ENCODE measurements at regions not wholly inside any gene's neighbourhood (a gene's known extent, or its start where the extent isn't known, plus 50 kb on each side); places are given as distances from the start of the nearest gene placed in this dataset.

- H3K27ac ChIP-seq = no peak overlapping the region
- TF ChIP-seq ZFX (IDR thresholded peaks at IDR 0.05; ENCODE audit: borderline replicate concordance) = no peak
- TF ChIP-seq, protein P1, sequence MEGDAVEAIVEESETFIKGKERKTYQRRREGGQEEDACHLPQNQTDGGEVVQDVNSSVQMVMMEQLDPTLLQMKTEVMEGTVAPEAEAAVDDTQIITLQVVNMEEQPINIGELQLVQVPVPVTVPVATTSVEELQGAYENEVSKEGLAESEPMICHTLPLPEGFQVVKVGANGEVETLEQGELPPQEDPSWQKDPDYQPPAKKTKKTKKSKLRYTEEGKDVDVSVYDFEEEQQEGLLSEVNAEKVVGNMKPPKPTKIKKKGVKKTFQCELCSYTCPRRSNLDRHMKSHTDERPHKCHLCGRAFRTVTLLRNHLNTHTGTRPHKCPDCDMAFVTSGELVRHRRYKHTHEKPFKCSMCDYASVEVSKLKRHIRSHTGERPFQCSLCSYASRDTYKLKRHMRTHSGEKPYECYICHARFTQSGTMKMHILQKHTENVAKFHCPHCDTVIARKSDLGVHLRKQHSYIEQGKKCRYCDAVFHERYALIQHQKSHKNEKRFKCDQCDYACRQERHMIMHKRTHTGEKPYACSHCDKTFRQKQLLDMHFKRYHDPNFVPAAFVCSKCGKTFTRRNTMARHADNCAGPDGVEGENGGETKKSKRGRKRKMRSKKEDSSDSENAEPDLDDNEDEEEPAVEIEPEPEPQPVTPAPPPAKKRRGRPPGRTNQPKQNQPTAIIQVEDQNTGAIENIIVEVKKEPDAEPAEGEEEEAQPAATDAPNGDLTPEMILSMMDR (IDR thresholded peaks at IDR 0.05) = no peak
Measured at GRCh38 chr3:18734309-18734708, 309.2 kb upstream of the SATB1 start.

DNA sequence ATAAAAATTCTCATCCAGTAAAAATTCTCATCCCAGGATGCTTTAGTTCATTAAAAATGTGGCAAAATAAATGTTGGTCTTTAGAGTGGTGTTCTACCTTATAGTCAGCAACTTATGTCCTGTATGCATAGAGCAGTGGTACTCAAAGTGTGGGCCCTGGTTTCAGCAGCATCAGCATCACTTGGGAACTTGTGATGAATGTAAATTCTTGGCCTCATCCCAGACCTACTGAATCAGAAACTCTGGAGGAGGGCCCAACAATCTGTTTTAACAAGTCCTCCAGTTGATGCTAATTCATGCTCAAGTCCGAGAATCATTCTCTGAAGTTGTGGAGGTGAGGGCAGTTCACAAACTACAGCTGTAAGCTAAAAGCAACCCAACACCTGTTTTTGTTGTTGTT lies 307.3 kb upstream of the SATB1 start:
- TF ChIP-seq ZFX (IDR thresholded peaks at IDR 0.05; ENCODE audit: borderline replicate concordance) = no peak
- TF ChIP-seq, protein P1 (IDR thresholded peaks at IDR 0.05) = no peak

DNA sequence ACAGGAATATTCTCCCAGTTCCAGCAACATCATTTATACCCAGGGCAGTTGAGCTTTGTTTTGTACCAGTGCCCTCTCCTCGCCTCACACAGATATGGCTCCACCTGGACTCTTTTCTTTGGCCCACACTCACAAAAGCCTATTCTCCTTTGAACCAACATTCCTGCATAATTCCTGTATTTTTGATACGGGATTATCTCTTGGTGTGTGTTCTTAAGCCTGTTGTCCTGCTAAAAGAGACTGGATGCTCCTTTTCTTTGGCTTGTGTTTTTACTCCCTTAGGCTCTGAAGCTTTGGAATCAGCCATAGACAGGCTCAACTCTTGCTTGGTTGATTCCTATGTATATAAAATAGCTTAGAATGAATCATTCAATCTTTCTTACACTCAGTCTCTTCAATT lies 305.4 kb upstream of the SATB1 start:
- H3K27ac ChIP-seq = no peak overlapping the region

More for the DNA sequence above, 307.3 kb upstream of the SATB1 start:
- H3K27ac ChIP-seq = no peak overlapping the region

DNA sequence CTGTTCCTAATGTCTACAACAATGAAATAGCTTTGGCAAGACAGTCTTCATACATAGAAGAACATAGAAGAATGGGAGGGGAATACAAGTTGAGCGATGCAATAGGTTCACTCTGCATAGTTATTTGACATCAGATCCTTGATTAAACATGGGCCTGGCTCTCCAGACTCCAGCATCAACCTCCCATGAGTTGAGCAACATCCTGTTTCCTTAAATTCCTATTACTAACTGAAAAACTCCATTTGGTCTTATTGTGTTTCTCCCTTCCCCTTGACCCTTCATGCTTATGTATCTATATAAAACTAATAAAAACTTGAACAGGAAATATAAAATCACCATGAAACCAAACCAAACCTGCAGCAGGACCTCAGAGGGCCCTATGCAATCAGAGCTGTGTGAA lies 304.5 kb upstream of the SATB1 start:
- TF ChIP-seq, protein P1 (IDR thresholded peaks at IDR 0.05) = no peak
- no peak for TF ChIP-seq ZFX (IDR thresholded peaks at IDR 0.05; ENCODE audit: borderline replicate concordance)
- H3K27ac ChIP-seq = no peak overlapping the region

More for the DNA sequence above, 305.4 kb upstream of the SATB1 start:
- no peak for TF ChIP-seq ZFX (IDR thresholded peaks at IDR 0.05; ENCODE audit: borderline replicate concordance)
- TF ChIP-seq, protein P1 (IDR thresholded peaks at IDR 0.05) = no peak

DNA sequence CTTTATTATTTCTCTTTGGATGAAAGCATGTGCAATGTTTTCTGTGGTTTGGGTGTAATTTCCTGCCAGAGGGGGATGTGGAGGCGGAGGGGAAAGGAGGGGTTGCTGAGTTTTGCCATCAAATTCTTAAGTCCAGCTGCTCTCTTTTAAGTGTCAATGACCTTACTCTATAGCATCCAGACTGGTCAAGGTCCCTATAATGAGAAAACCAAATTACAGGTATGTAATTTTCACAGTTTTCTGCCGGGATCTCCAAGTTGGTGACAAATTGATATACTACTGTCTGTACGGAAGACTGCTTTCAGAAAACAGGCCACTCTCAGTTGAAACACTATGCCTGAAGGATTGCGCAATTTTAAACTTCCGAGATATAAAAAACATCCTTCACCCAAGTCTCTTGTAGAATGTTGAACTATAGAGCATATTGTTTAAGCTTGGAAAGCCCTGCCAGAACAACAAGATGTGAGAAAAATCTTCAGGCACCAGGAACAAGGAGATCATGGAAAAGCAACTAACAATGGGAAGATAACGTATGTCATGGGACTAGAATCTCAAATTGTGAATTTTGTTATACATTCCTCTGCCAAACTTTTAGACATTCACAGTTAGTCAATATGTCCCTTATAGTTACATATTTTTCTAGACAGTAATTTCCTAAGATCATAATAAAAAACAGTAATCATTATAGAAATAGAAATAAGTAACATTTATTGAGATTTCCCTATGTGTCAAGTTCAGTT lies 300.7 kb upstream of the SATB1 start:
- H3K27ac ChIP-seq = no peak overlapping the region
- TF ChIP-seq, protein P1 (IDR thresholded peaks at IDR 0.05) = no peak
- TF ChIP-seq ZFX (IDR thresholded peaks at IDR 0.05; ENCODE audit: borderline replicate concordance) = no peak

GRCh38 chr3:18724456-18724855 lies 299.3 kb upstream of the SATB1 start:
- no peak overlapping the region for H3K27ac ChIP-seq
- TF ChIP-seq ZFX (IDR thresholded peaks at IDR 0.05; ENCODE audit: borderline replicate concordance) = no peak
- TF ChIP-seq, protein P1 (IDR thresholded peaks at IDR 0.05) = no peak

DNA sequence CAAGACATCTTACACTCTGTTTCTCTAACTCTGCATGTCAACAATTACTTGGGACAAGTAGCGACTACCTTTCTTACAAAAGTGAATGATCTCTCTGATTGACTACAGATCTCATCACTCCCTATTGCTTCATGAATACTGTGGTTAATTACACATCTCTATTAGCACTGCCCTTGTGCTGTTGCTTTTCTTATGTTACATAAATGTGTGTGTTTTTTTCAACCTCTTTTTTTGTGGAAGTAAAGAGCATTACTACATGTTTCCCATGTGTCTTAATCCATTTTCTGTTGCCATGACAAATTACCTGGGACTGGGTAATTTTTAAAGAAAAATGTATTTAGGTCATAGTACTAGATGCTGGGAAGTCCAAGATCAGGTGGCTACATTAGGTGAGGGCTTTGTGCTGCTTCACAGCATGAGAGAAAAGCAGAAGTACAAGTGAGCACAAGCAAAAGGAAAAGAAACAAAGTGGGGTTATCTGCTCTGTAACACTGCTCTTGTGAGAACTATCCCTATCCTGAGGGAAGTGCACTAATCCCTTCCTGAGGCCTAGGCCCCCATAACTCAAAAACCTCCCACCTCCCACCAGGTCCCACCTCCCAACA lies 298.2 kb upstream of the SATB1 start:
- H3K27ac ChIP-seq = no peak overlapping the region
- no peak for TF ChIP-seq ZFX (IDR thresholded peaks at IDR 0.05; ENCODE audit: borderline replicate concordance)
- TF ChIP-seq, protein P1 (IDR thresholded peaks at IDR 0.05) = no peak
